ENCODE measurements at regions not wholly inside any gene's neighbourhood (a gene's known extent, or its start where the extent isn't known, plus 50 kb on each side); places are given as distances from the start of the nearest gene placed in this dataset.
"Not testable (repeated sequence)": the region's sequence is repeated elsewhere in the genome, so short reads cannot be mapped to it uniquely, and the experiment has no call there.

DNA sequence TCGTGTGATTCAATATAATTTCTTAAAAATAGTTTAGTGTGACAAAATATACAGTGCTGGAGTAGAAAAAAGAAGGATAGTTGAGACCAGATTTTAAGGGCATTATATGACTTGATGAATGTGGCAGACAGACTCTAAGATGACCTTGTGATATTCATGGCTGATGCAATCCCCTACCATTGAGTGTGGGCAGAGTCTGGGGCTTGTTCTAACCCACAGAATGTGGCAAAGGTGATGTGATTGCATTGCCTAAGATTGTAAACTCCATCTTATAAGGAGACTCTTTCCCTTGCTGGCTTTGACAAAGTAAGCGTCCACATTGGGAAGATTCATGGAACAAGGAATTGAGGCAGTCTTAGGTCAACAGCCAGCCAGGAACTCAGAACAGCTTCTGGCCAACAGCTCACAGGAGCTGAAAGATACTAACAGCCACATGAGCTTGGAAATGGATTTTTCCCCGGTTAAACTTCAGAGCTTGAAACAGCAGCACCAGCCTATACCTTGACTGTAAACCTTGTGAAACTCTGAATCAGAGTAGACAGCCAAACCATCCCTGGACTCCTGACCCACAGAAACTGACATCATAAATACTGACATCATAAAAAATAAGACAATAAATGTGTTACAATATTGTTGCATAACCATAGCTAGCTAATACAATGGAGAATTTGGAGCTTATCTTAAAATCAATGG lies 864.5 kb downstream of the TTLL7 start:
- not testable (repeated sequence) for H3K27ac Mint-ChIP-seq; H3K4me3 Mint-ChIP-seq; H3K36me3 Mint-ChIP-seq; H3K4me1 Mint-ChIP-seq; H3K27me3 Mint-ChIP-seq (ENCODE audit: low read depth); DNase-seq (ENCODE audit: low spot score in 2 of 2, unreplicated experiment in 2 of 2)
- peaks cover 20% of the 10 kb centered on the region for H3K9me3 Mint-ChIP-seq

DNA sequence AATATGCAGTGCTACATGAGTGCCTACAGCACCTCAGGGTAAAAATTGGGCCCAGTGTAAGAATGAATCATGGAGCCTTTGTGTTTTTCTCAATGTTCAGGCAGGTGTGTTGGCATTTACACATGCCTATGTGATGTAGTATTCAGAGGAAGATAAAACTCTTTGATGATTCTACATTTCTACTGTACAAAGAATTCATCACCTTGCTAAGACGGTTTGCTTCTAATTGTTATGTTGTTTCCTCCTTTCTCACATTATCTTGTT lies 867.3 kb downstream of the TTLL7 start:
- H3K9me3 Mint-ChIP-seq = peaks cover 7% of the 10 kb centered on the region
- H3K36me3 Mint-ChIP-seq = peaks cover 2% of the 10 kb centered on the region
- H3K4me3 Mint-ChIP-seq = no peak overlapping the region
- DNase-seq (ENCODE audit: low spot score in 2 of 2, unreplicated experiment in 2 of 2) = no peak
- peaks cover 6% of the 10 kb centered on the region for H3K4me1 Mint-ChIP-seq
- no peak overlapping the region for H3K27ac Mint-ChIP-seq
- TF ChIP-seq, protein P1, sequence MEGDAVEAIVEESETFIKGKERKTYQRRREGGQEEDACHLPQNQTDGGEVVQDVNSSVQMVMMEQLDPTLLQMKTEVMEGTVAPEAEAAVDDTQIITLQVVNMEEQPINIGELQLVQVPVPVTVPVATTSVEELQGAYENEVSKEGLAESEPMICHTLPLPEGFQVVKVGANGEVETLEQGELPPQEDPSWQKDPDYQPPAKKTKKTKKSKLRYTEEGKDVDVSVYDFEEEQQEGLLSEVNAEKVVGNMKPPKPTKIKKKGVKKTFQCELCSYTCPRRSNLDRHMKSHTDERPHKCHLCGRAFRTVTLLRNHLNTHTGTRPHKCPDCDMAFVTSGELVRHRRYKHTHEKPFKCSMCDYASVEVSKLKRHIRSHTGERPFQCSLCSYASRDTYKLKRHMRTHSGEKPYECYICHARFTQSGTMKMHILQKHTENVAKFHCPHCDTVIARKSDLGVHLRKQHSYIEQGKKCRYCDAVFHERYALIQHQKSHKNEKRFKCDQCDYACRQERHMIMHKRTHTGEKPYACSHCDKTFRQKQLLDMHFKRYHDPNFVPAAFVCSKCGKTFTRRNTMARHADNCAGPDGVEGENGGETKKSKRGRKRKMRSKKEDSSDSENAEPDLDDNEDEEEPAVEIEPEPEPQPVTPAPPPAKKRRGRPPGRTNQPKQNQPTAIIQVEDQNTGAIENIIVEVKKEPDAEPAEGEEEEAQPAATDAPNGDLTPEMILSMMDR (IDR thresholded peaks at IDR 0.05; ENCODE audit: unreplicated experiment) = no peak
- H3K27me3 Mint-ChIP-seq (ENCODE audit: low read depth) = no peaks in the 10 kb centered on the region

DNA sequence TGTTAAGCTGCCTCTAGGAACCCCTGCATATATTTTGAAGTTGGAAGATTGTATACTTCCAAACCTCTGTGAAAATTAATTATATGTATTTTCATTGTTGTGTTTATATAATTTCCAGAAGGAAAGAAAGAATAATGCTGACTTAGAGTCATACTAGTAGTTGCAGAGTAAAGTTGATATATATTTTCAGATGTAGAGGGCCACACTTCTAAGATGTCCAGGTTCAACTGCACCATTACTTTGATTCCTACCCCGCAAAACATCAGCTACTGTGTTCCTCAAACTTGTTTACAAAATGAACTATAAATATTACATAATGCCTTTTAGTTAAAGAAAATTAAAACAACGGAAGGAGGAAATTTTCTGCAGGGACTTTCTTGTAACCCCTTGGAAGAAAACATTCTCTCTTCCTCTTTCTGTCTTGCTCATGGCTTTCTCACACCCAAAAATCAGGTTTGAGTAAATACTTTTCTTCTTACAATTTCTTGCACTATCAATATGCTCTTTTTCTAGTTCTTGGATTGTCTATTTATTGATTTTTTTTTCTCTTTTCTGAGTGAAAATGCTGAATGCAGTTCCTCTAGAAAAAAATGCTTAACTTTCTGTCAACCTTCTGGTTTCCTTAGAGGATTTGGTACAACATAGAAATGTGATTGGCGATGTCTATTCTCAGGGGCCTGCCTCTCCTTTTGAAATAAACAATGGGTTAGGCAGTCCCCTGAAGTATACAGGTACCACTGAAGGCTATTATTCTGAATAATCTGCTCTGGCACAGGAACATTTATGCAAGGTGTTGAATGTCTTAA lies 867.8 kb downstream of the TTLL7 start:
- TF ChIP-seq, protein P1 (IDR thresholded peaks at IDR 0.05; ENCODE audit: unreplicated experiment) = no peak
- Mint-ChIP-seq H3K4me3 (no peak overlapping the region), H3K36me3 (peaks cover 6% of the 10 kb centered on the region), H3K27ac (no peak overlapping the region), H3K4me1 (peaks cover 6% of the 10 kb centered on the region), H3K9me3 (peaks cover 12% of the 10 kb centered on the region), H3K27me3 (ENCODE audit: low read depth) (no peaks in the 10 kb centered on the region)
- DNase-seq (ENCODE audit: low spot score in 2 of 2, unreplicated experiment in 2 of 2) = no peak

DNA sequence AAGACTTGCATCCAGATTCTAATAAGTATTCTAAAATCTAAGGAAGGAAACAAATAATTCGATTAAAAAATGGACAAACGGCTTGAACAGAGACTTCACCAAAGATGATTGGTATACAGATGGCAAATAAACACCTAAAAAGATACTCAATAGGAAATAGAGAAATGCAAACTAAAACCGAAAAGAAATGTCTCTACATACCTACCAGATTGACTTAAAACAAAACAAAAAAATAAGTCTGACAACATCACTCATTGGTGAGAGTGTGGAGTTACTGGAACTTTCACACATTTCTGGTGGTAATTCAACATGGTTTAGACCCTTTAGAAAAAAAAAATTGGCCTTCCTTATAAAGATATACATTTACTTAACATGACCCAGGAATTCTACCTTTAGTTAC lies 869.8 kb downstream of the TTLL7 start:
- no peaks in the 10 kb centered on the region for H3K27me3 Mint-ChIP-seq (ENCODE audit: low read depth)
- H3K4me1 Mint-ChIP-seq = peaks cover 6% of the 10 kb centered on the region
- H3K36me3 Mint-ChIP-seq = peaks cover 6% of the 10 kb centered on the region
- peaks cover 17% of the 10 kb centered on the region for H3K9me3 Mint-ChIP-seq
- no peak overlapping the region for H3K27ac Mint-ChIP-seq
- no peak overlapping the region for H3K4me3 Mint-ChIP-seq
- no peak for DNase-seq (ENCODE audit: low spot score in 2 of 2, unreplicated experiment in 2 of 2)
- TF ChIP-seq, protein P1 (IDR thresholded peaks at IDR 0.05; ENCODE audit: unreplicated experiment) = no peak

DNA sequence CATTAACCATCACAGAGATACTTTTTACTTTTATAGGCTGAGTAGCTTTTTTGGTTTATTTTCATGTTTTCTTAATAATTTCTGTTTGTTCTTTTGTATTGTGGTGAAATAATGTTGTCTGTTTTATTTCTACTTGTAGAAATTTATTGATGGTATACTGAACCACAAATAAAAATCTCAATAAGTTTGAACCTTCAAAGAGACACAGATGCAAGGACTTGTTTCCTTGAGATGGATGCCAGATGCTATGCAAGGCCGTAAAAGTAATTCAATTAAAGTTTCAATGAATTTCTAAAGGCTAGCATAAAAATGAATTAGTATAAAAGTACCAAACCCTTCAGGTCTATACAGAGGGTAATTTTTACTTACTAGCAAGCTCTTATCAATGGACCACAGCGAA lies 873.5 kb downstream of the TTLL7 start:
- no peak for DNase-seq (ENCODE audit: low spot score in 2 of 2, unreplicated experiment in 2 of 2)
- H3K4me1 Mint-ChIP-seq = peaks cover 11% of the 10 kb centered on the region
- H3K4me3 Mint-ChIP-seq = no peak overlapping the region
- H3K9me3 Mint-ChIP-seq = peaks cover 17% of the 10 kb centered on the region
- H3K27me3 Mint-ChIP-seq (ENCODE audit: low read depth) = no peaks in the 10 kb centered on the region
- TF ChIP-seq, protein P1 (IDR thresholded peaks at IDR 0.05; ENCODE audit: unreplicated experiment) = no peak
- H3K27ac Mint-ChIP-seq = no peak overlapping the region
- H3K36me3 Mint-ChIP-seq = peaks cover 6% of the 10 kb centered on the region

DNA sequence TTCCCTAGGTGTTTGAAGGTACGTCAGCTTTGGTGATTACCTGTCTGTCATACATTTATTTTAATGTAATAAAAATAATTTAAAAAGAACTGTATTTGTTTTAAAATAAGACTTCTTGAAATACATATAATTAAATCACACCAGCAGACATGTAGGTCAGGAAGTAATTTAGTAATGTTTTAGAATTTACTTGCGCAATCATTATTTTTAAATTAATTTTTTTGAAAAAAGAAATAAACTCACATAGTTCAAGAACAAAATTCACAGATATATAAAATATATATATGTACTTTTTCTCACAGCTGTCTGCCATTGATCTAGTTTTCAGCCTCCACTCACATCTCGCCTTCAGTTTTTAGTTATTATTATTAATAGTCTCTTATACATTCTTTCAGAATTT lies 875.9 kb downstream of the TTLL7 start:
- no peak for DNase-seq (ENCODE audit: low spot score in 2 of 2, unreplicated experiment in 2 of 2)
- Mint-ChIP-seq H3K9me3 (peaks cover 17% of the 10 kb centered on the region), H3K36me3 (peaks cover 6% of the 10 kb centered on the region), H3K27ac (no peak overlapping the region), H3K4me1 (peaks cover 11% of the 10 kb centered on the region), H3K4me3 (no peak overlapping the region), H3K27me3 (ENCODE audit: low read depth) (no peaks in the 10 kb centered on the region)
- TF ChIP-seq, protein P1 (IDR thresholded peaks at IDR 0.05; ENCODE audit: unreplicated experiment) = no peak
